Esophagus squamous epithelium (tissue), 4 donors: ENCODE measurements at regions not wholly inside any gene's neighbourhood (a gene's known extent, or its start where the extent isn't known, plus 50 kb on each side); places are given as distances from the start of the nearest gene placed in this dataset.

Experiments
- POLR2A ChIP-seq, 4 donors: fragments of 450-650 bp; IDR thresholded peaks; one replicate each; pipeline ENCODE4 v1.6.1; 2017; ENCODE audit warnings: antibody characterized with exemption in 4 of 4, mild to moderate bottlenecking in 4 of 4, moderate library complexity in 3 of 4
- TF ChIP-seq, protein P1 (sequence below), 6 experiments: fragments of 450-650 bp in 4 of 6; fragments of 200-600 bp in 2 of 6; sonication (generic) in 2 of 6; IDR thresholded peaks; one replicate each; pipeline ENCODE4 v1.5.1; 2016 to 2019; ENCODE audit warnings: antibody characterized with exemption in 6 of 6, mild to moderate bottlenecking in 4 of 6, moderate library complexity in 4 of 6

DNA sequence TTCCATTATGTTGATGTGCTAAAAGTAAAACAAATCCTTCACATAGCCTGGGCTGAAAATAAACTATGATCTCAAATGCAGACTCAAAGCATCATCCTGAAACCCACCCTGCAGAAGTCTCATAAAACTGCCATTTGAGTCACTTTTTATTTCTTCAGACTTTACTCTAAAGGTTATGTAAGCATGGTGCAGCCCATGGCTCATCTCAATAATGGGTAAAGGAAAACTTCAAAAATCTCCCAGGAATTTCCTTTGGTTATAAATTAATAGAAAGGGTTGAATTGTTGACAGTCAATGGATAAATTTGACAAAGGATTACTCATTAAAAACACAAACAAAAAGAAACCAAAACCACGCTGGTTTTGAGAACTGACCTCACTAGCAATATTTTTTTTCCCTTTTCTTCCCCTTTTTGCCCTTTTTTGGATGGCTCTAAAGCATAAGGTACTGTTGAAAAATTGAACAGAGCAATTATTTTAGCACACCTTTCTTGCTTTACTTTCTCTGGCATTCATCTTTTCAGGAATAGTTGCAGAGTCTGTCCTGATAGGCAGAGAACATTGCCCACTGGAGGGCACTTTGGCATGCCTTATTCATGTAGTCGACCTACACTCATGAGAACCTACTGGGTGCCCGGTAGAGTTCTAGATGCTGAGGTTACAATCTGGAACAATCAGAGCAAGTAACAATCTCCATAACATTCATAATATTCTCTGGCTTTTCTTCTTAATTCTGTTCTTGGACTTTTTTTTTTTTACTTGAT lies 191.4 kb downstream of the TMEM167A start:
- TF ChIP-seq, protein P1, sequence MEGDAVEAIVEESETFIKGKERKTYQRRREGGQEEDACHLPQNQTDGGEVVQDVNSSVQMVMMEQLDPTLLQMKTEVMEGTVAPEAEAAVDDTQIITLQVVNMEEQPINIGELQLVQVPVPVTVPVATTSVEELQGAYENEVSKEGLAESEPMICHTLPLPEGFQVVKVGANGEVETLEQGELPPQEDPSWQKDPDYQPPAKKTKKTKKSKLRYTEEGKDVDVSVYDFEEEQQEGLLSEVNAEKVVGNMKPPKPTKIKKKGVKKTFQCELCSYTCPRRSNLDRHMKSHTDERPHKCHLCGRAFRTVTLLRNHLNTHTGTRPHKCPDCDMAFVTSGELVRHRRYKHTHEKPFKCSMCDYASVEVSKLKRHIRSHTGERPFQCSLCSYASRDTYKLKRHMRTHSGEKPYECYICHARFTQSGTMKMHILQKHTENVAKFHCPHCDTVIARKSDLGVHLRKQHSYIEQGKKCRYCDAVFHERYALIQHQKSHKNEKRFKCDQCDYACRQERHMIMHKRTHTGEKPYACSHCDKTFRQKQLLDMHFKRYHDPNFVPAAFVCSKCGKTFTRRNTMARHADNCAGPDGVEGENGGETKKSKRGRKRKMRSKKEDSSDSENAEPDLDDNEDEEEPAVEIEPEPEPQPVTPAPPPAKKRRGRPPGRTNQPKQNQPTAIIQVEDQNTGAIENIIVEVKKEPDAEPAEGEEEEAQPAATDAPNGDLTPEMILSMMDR (IDR thresholded peaks at IDR 0.05), result no peak
- TF ChIP-seq POLR2A (IDR thresholded peaks at IDR 0.05), result no peak
